Bronchial epithelial cell (primary cell): ENCODE measurements at regions not wholly inside any gene's neighbourhood (a gene's known extent, or its start where the extent isn't known, plus 50 kb on each side); places are given as distances from the start of the nearest gene placed in this dataset.
"Not testable (repeated sequence)": the region's sequence is repeated elsewhere in the genome, so short reads cannot be mapped to it uniquely, and the experiment has no call there.

Experiments
- DNase-seq: peaks from one replicate; pipeline ENCODE4 v3.0.0-alpha.2; 2010; ENCODE audit warnings: low read depth
- FAIRE-seq: peaks from 2 replicates; lab custom pipeline; 2011; peaks lifted over from hg19 to GRCh38; lab: Jason Lieb, UNC
- H3K27me3 ChIP-seq: 2 replicates; pipeline ENCODE4 v1.5.1; 2011; ENCODE audit warnings: low read length; ENCODE audit not compliant: control insufficient read depth, insufficient read depth
- H3K36me3 ChIP-seq: 2 replicates; pipeline ENCODE4 v1.5.1; 2011; ENCODE audit warnings: low read length; ENCODE audit not compliant: control insufficient read depth, insufficient read depth
- H3K4me3 ChIP-seq: 2 replicates; pipeline ENCODE4 v1.5.1; 2011; ENCODE audit warnings: mild to moderate bottlenecking, low read depth, low read length, control low read depth
- CTCF ChIP-seq: IDR thresholded peaks from 2 replicates; pipeline ENCODE4 v1.5.1; 2011; ENCODE audit warnings: mild to moderate bottlenecking, moderate library complexity, low read length, control low read depth, inconsistent platforms; ENCODE audit not compliant: insufficient read depth, severe bottlenecking

GRCh38 chr18:35854095-35854494, 118.4 kb upstream of the RMP24 start:
- FAIRE-seq (no peak), DNase-seq (no peak)
- Histone ChIP-seq H3K4me3 (no peak overlapping the region), H3K27me3 (no peaks in the 10 kb centered on the region), H3K36me3 (no peaks in the 10 kb centered on the region)
- TF ChIP-seq CTCF = no peak

GRCh38 chr18:35856178-35856577, 116.3 kb upstream of the RMP24 start:
- Histone ChIP-seq H3K36me3 (no peaks in the 10 kb centered on the region), H3K4me3 (no peak overlapping the region), H3K27me3 (no peaks in the 10 kb centered on the region)
- no peak for TF ChIP-seq CTCF
- DNase-seq (no peak), FAIRE-seq (no peak)

- FAIRE-seq = not testable (repeated sequence)
Measured at GRCh38 chr18:35856721-35857120, 115.8 kb upstream of the RMP24 start.

GRCh38 chr18:35857581-35857980, 114.9 kb upstream of the RMP24 start:
- not testable (repeated sequence) for H3K4me3 ChIP-seq, H3K27me3 ChIP-seq, DNase-seq, H3K36me3 ChIP-seq, FAIRE-seq

More at GRCh38 chr18:35856721-35857120, 115.8 kb upstream of the RMP24 start:
- not testable (repeated sequence) for H3K36me3 ChIP-seq, H3K27me3 ChIP-seq, H3K4me3 ChIP-seq
- DNase-seq = peak; percentile 46

GRCh38 chr18:35861367-35862118, 110.9 kb upstream of the RMP24 start:
- DNase-seq (peak; percentile 42), FAIRE-seq (no peak)
- Histone ChIP-seq H3K36me3 (no peaks in the 10 kb centered on the region), H3K4me3 (no peak overlapping the region), H3K27me3 (no peaks in the 10 kb centered on the region)
- no peak for TF ChIP-seq CTCF

- TF ChIP-seq CTCF = no peak
- no peak for FAIRE-seq
Measured at GRCh38 chr18:35862119-35862640, 110.3 kb upstream of the RMP24 start.

GRCh38 chr18:35864916-35865315, 107.6 kb upstream of the RMP24 start:
- DNase-seq = no peak
- no peaks in the 10 kb centered on the region for H3K36me3 ChIP-seq
- H3K27me3 ChIP-seq = no peaks in the 10 kb centered on the region
- no peak for TF ChIP-seq CTCF
- no peak for FAIRE-seq
- H3K4me3 ChIP-seq = no peak overlapping the region

More at GRCh38 chr18:35862119-35862640, 110.3 kb upstream of the RMP24 start:
- H3K4me3 ChIP-seq = no peak overlapping the region
- H3K27me3 ChIP-seq = no peaks in the 10 kb centered on the region
- H3K36me3 ChIP-seq = no peaks in the 10 kb centered on the region
- peak; percentile 53 for DNase-seq
